Activated gamma-delta T cell treated with Interleukin-2 at 50 U/mL for 16 hours (primary cell): ENCODE measurements at regions not wholly inside any gene's neighbourhood (a gene's known extent, or its start where the extent isn't known, plus 50 kb on each side); places are given as distances from the start of the nearest gene placed in this dataset.
"Not testable (repeated sequence)": the region's sequence is repeated elsewhere in the genome, so short reads cannot be mapped to it uniquely, and the experiment has no call there.

ENCODE experiments used
- DNase-seq: peaks from one replicate; pipeline ENCODE4 v3.0.0-alpha.2; 2020

DNA sequence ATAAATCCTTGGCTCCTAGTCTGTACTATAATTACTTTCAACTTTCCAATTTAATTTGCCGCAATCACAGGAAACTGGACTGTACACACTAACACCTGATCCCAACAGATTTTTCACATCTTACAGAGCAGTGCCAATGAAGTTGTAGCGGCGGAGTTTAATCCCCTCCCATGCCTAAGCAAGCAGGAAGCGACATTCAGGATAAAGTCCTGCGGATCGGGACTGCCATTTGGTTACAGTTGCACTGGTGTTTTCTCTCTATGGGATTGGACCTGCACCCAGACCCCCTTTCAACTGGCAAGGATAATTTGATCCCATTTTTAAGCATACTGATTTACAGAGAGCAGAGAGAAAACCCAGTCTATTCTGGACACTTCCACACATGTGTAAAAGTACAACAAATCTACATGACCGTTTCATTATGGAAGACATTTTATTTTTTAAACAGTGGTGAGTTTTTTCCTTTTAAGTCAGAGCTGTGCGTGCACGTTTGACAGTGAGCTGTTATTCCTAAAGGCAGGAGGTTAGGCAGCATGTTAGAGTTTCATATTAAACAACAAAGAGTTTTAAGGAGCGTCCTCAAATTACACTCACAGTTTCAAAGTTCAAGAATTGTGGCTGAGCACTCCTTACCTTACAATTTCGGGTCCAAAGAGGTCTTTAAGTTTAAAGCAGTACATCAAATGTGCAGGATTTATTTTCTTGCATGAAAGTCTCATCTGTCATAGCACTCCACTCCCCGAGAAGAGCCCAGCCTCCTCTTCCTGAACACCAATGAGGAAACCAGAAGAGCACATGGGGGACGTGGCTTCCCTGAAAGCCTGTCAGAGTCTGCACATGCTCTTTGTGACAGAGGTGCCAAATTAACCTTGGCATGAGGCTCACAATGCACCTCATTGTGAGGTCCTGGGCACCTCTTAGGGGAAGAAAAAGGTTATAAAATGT, 141.6 kb upstream of the RFC3 start:
- DNase-seq, result no peak

DNA sequence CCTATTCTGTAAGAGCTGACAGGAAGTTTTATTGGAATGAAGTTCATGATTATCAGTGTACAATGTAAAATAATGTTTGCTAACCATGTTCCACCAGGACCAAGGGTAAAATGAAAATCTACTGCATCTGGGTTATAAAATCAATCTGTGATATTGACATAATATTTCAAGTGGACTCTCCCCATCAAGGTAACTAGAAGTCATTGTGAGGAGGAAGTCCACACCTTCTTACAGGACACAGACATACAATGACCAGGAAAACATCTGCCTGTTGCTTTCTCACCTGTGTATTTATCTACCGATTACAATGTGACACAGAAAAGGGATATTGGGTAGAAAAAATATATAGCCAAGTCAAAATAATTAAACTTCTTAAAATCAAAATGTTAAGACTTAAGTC, 140.7 kb upstream of the RFC3 start:
- no peak for DNase-seq

DNA sequence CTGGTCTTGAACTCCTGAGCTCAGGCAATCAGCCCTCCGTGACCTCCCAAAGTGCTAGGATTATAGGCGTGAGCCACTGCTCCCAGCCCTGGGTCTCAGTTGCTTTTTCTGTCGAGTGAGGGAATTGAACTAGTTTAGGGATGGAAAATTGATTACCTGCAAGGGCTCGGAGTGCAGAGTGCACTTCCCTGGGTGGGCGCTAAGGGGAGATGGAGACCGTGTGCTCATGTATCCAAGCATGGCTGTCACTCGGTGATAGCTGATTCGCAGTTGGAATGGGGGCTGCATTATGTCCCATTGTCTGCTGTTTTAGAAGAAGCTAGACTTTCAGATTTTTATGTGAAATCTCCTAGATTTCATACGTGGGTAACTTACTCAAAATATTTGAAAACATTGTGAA, 139.9 kb upstream of the RFC3 start:
- no peak for DNase-seq

DNA sequence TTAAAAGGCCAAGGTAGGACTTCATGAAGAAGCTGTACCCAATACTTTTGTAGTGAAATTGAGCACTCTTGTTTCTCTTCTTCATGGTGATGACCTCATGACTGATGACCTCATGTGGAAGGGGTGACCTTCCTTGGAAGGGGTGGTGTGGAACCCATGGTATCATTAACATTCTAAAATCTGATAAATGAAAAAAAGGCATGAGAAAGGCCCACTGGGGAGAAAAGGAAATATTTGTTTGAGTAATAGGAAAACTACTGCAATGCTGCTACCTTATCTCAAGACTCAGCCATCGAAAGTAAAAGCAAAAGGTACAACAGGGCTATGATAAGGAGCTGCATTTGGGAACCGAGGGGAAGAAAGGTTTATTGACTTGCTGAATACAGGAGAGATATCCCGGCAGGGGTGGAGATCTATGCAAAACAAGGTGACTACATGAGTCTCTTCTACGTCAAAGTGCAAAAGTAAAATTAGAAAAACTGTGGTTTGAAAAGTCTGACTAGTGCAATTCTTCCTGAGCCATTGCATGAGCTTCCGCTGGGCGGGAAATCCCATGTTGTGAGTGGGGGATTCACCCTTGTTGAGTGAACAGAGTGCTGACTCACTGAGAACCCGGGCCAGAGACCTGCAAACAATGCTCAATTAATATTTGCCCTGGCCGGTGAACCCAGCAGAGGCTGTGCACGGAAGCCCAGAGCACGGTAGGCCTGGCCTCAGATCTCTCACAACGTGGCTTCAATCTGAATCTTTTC, 138.9 kb upstream of the RFC3 start:
- DNase-seq, result peak; percentile 15

DNA sequence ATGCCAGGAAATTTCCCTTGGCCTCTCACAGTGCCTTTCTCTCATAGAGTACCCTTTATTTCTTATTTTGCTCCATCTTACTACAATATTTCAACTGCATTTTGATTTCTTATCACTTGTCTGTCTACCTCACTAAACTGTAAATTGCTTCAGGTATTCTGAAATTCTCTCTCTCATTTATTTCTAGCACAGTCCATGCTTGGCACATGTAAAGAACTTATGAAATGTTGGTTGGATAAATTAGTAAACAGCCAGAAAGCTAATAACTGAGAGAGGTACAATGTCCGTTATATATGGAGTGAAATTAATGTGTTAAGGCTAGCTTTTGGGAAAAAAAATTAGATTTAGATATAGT, 138.3 kb upstream of the RFC3 start:
- DNase-seq, result no peak

DNA sequence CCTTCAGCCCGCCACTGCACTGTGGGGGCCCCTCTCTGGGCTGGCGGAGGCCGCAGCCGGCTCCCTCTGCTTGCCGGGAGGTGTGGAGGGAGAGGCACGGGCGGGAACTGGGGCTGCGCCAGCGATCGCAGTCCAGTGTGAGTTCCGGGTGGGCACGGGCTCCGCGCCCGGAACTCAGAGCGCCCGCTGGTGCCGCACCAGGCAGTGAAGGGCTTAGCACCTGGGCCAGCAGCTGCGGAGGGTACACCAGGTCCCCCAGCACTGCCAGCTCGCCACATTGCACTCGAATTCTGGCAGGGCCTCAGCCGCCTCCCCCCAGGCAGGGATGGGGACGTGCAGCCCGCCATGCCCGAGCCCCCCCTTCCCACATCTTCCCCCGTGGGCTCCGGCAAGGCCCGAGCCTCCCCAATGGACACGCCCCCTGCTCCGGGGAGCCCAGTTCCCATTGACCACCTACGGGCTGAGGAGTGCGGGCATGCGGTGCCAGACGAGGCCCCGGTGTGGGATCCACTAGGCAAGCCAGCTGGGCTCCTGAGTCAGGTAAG, 135.9 kb upstream of the RFC3 start:
- DNase-seq, result no peak

DNA sequence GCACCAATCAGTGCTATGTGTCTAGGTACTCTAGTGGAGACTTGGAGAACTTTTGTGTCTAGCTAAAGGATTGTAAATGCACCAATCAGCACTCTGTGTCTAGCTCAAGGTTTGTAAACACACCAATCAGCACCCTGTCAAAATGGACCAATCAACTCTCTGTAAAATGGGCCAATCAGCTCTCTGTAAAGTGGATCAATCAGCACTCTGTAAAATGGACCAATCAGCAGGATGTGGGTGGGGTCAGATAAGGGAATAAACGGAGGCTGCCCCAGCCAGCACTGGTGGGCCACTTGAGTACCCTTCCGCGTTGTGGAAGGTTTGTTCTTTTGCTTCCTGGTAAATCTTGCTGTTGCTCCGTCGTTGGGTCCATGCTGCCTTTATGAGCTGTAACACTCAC, 135.3 kb upstream of the RFC3 start:
- not testable (repeated sequence) for DNase-seq

DNA sequence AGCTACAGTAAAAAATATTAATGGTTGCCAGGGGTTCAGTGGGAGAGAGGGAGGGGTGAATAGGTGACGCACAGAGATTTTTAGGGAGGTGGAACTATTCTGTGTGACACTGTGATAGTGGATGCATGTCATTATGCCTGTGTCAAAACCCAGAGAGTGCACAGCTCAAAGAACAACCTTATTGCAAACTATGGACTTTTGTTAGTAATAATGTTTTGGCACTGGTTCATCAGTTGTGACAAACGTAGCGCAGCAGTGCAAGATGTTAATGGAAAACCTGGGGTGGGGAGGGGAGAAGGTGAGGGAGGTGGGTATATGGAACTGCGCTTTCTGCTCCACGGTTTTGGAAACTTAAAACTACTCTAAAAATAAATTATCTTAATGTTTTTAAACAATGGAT, 134.6 kb upstream of the RFC3 start:
- DNase-seq, result no peak

DNA sequence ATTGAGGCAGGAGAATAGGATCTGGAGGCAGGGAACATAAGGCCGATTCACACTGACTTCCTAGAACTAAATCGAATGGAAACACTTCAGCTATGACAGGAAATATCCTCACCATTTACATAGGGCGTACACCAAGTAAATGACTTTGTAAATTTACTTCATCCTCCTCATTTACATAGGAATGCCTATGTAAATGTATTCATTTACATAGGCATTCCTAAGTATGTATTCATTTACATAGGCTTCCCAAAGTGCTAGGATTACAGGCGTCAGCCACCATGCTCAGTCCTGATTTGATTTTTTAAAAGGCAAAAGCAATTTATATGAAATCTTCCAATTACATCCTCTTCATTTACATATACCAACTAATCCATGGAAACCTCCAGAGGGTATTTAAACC, 133.1 kb upstream of the RFC3 start:
- DNase-seq, result no peak

DNA sequence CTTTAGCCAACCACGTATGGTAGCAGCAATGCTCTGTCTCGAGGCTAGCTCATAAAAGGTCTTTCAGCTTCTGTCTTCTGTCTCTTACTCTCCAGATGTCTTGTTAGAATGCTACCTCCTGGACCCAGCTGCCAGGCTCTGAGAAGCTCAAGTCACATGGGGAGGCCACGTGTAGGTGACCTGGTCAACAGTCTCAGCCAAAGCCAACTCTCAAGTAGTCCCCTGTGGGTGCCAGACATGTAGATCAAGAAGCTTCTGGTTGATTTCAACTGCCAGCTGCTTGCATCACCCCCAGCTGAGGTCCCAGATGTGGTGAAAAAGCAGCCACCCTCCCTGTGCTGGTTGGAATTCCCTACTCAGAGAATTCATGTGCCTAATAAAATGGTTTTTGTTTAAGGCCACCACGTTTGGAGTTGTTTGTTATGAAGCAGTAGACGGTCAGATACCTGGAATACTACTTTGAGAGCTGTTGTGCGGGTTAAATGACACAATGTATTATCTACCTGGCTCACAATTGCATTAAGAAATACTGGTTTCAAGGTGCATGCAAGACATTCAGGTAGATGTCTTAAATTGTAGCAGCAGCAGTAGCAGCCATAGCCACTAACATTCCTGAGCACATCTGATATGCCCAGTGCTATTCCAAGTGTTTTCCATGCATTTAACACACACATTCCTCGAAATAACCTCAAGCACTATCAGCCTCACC, 131.0 kb upstream of the RFC3 start:
- no peak for DNase-seq

DNA sequence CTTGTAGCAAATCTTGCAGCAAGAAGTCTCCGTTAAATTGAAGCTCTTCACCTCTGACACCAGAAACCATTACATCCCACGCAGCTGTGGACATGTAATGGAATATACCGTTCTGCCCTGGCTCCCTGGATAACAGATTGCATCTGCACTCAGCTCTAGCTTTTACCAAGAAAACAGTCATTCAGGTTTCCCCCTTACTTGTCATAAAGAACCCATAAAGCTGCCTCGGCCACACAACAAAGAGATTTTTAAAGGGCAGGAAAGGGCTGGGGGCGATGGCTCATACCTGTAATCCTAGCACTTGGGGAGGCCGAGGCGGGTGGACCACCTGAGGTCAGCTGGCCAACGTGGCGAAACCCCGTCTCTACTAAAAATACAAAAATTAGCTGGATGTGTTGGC, 127.6 kb upstream of the RFC3 start:
- DNase-seq, result no peak

DNA sequence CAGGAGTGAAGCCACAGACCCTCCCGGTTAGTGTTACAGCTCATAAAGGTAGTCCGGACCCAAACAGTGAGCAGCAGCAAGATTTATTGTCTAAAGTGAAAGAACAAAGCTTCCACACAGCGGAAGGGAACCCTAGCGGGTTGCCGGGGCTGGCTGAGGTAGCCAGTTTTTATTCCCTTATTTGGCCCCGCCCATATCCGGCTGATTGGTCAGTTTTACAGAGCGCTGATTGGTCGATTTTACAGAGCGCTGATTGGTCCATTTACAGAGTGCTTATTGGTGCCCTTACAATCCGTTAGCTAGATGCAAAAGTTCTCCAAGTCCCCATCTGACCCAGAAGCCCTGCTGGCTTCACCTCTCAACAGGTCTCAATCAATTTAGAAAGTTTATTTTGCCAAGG, 126.0 kb upstream of the RFC3 start:
- no peak for DNase-seq

DNA sequence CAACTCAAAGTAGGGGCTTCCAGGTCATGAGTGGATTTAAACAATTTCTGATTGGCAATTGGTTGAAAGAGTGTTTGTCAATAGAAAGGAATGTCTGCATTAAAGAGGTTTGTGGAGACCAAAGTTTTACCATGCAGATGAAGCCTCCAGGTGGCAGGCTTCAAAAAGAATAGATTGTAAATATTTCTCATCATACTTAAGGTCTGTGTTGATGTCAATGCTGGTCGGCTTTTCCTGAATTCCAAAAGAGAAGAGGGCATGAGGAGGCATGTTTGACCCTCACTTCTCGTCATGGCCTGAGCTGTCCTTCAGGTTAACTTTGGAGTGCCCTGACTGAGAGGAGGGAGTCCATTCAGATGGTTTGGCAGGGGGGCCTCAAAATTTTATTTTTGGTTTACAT, 125.4 kb upstream of the RFC3 start:
- DNase-seq, result no peak

DNA sequence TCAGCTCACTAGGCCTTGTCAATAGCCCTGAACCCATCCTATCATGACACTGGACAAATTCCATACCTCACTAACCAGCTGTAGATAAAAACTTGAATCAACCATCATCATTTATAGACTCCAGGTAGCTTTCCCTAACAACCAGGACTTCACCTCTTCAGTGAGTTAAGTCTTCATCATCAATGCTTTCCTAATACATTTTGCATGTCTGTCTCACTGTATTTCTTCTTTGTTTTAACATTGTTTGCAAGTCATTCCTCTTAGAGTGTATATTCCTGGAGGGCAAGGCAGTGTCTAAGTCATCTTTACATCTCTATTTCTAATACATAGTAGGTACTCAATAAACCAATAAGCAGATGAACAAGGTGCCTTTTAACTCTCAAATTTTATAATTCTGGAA, 123.4 kb upstream of the RFC3 start:
- no peak for DNase-seq

DNA sequence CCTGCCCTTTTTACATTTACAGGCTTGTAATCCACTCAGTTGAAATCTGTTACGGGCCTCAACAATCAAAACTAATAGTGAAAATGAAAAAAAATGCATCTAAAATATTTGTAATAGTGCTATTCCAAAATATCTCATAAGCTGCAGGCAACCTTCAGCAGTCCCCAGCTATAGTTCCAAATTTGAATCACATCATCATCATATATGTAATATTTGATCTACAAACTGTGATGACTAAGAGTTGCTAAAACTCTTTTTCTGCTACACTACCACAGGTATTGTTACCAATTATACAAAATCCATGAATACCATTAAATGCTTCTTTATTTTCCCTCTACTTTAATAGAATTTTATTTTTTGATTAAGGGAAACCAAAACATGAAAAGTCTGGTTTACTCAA, 121.4 kb upstream of the RFC3 start:
- no peak for DNase-seq

DNA sequence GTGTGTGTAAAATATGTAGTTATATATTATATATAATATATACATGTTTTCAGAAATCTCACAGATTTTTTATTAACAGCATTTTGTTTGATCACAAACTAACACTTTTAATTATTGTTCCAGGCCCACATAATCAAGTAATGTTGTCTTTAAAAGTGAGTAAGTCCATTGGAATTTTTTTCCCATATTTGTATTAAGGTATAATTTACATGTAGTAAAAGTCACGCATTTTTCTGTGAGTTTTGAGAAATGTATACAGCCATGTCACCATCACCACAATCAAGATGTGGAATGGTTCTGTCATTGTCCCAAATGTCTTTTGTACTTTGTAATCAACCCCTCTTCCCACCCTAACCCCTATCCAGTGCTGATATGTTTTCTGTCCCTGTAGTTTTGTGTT, 120.0 kb upstream of the RFC3 start:
- DNase-seq, result no peak

DNA sequence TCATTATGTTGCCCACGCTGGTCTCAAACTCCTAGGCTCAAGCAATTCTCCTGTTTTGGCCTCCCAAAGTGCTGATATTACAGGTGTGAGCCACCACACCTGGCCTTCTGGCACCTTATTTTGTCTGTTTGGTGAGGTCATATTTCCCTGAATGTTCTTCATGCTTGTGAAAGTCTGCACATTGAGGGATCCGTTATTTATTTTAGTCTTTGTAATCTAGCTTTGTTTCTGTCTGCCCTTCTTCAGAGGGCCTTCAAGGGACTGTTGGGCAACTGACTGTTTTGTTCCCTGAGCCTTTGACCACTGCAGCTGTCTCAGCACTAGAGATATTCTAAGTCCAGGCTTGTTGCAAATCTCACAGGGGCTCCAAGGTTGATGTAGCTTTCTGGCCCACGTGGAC, 110.5 kb upstream of the RFC3 start:
- DNase-seq, result no peak

DNA sequence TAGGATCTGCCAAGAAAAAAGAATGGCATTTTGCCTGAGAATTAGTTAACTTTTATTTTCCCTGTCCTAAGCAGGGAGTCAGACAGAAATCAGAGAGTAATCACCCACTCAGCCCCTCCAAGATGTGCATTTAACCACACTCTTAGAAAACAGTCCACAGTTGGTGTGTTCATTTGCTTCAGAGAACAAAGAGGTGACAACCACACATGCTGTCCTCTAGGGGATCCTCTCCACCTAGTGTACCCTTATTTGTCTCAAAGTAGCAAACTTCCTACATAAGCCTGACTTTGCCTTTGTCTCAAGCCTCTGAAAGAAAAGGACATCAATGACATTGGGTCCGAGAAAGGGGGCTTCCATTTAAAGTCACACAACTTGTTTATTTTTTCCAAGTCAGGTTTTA, 107.0 kb upstream of the RFC3 start:
- DNase-seq, result no peak

DNA sequence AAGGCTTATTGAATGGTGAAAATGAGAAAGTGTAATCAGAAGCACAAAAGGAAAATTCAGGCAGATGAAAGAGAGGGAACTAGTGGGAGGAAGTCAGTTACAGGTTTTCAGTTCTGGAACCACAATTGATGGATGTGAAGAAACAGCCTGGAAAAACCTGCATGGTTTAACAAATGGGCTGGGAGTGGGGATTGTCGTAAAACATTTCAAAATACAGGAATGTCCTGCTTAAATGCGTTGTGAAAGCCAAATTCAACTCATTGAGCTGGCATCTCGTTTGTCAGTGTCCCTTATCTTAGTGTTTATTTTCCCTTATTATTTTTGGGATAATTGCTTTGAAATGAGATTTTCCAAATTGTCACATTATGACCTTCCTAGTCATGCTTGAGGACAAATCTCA, 106.5 kb upstream of the RFC3 start:
- no peak for DNase-seq

DNA sequence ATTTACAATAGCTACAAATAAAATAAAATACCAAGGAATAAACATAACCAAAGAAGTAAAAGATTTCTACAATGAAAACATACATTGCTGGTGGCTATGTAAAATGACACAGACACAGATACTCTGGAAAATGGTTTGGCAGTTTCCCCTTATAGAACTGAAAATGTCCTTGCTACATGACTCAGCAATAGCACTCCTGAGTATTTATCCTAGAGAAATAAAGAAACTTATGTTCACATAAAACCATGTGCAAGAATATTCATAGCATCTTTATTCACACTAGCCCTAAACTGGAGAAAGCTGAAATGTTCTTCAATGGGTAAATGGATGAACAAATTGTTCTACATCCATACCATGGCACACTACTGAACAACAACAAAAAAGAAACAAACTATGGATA, 100.2 kb upstream of the RFC3 start:
- no peak for DNase-seq

DNA sequence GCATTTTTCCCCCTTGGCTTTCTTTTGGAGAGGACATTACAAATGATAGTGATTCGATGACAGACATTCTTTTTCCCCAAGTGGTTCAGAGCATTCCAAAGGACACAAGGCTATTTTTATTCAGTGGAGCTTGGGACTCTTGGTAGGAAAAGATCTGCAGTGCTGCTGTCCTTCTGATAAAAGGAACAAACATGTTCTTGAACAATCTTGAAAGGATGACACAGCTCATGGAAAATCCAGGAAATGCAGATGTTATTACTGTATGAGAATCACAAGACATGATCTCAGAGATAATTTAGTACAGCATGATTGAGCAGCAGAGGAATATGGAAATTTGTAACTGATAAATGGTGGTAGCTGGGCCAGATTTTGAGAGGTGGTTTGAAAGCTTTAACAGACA, 96.2 kb upstream of the RFC3 start:
- no peak for DNase-seq

DNA sequence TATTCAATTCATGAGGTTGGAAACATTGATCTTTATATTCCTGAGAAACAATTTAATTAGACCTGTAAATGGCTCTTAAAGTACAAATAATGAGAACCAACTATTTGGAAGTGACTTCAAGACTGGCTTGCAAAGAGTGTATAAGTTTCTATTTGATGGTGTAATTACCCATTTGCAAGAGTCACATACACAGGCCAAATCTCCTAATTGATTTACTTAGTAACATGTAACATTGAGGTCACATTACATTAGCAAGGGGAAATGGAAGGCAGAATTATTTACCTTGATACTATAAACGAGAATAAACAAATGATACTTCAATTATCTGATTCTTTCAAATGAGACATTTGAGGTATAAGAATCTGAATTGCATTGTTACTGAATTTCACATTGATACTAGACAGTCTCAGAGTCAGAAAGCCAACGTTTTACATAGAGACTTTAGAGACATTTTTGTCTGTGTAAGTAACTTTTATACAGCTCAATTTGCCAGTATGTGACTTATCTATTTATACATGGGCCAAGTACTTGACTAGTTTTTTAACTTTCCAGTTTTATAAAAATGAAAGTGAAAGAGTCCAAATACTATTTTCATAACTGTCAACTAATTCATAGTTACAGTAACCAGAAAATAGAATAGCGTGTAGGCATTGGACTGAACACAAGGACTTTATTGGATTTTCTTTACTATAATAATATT, 95.6 kb upstream of the RFC3 start:
- no peak for DNase-seq

DNA sequence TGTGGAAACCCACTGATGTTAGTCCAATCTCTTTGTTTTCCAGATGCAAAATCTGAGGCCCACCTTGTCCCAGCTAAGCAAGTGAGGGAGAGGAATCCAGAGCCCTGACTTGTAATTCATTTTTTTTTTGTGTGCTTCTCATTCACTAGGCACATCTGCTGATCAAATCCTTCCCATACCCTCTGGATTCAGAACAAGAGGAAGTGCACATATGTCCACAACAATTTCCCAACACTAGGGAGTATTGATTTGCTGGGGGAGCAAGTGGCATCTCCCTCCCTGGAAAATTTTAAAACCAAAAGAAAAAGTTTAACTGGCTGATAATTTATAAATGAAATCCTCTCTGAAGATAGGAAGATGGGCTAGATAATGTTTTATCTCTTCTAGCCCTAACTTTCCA, 94.6 kb upstream of the RFC3 start:
- DNase-seq, result no peak
